ENCODE measurements at regions not wholly inside any gene's neighbourhood (a gene's known extent, or its start where the extent isn't known, plus 50 kb on each side); places are given as distances from the start of the nearest gene placed in this dataset.

DNA sequence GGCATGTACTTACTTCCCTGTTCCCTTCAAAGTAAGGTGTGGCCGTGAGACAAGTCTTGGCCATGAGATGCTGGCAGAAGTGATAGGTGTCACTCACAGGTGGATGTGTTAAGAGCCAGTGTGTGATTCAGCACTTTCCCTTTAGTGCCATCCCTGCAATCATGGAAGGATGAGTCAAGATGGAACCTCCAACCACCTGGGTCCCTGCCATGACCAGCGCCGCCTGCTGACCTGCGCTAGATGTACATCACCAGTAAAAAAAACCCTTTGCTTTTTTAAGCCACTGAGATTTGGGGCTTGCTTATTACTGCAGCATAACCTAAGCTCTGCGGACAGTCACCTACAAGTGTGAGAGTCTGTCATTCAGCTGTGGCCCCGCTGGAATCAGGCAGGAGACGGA lies 71.7 kb downstream of the TOMM20 start:
- H3K4me2 ChIP-seq (replicated peaks; ENCODE audit: low read depth, low read length, poor library complexity, severe bottlenecking) = no peak overlapping the region
- Mint-ChIP-seq H3K4me1 (peaks cover 21% of the 10 kb centered on the region), H3K27ac (no peak overlapping the region), H3K9me3 (ENCODE audit: insufficient read depth) (no peaks in the 10 kb centered on the region), H3K27me3 (no peaks in the 10 kb centered on the region), H3K4me3 (no peak overlapping the region)
- H3K27me3 ChIP-seq (replicated peaks in 1 of 4; ENCODE audit: control extremely low read depth in 1 of 4, control insufficient read depth in 3 of 4, insufficient read depth in 4 of 4, low read length in 3 of 4) = no peaks in the 10 kb centered on the region
- no peaks in the 10 kb centered on the region for H3K79me2 ChIP-seq (ENCODE audit: control insufficient read depth, insufficient read depth, low read length)
- TF ChIP-seq, protein P1, sequence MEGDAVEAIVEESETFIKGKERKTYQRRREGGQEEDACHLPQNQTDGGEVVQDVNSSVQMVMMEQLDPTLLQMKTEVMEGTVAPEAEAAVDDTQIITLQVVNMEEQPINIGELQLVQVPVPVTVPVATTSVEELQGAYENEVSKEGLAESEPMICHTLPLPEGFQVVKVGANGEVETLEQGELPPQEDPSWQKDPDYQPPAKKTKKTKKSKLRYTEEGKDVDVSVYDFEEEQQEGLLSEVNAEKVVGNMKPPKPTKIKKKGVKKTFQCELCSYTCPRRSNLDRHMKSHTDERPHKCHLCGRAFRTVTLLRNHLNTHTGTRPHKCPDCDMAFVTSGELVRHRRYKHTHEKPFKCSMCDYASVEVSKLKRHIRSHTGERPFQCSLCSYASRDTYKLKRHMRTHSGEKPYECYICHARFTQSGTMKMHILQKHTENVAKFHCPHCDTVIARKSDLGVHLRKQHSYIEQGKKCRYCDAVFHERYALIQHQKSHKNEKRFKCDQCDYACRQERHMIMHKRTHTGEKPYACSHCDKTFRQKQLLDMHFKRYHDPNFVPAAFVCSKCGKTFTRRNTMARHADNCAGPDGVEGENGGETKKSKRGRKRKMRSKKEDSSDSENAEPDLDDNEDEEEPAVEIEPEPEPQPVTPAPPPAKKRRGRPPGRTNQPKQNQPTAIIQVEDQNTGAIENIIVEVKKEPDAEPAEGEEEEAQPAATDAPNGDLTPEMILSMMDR (IDR thresholded peaks at IDR 0.05) = no peak
- no peak for TF ChIP-seq EZH2 (IDR thresholded peaks at IDR 0.05; ENCODE audit: borderline replicate concordance, insufficient read depth, low read depth, low read length, poor library complexity, severe bottlenecking)
- no peaks in the 10 kb centered on the region for H4K20me1 ChIP-seq (ENCODE audit: control insufficient read depth, insufficient read depth, low read length, poor library complexity, severe bottlenecking)
- CTCF ChIA-PET = no interaction called here
- no peak overlapping the region for H3K4me3 ChIP-seq (ENCODE audit: control extremely low read depth in 1 of 5, extremely low read depth in 1 of 5, insufficient read depth in 1 of 5, low read depth in 2 of 5, low read length in 4 of 5)
- H3K9ac ChIP-seq (ENCODE audit: low read length) = no peak overlapping the region
- POLR2A ChIA-PET = no interaction called here
- no peak overlapping the region for H3K27ac ChIP-seq (ENCODE audit: low read length in 2 of 2)
- no peaks in the 10 kb centered on the region for H3K9me3 ChIP-seq (ENCODE audit: control extremely low read depth in 1 of 3, control insufficient read depth in 2 of 3, insufficient read depth in 1 of 3, low read length in 2 of 3)
- 97% methylated on average over 7 of the region's 7 CpGs for WGBS (ENCODE audit: insufficient coverage)
- ATAC-seq (ENCODE audit: low read depth) = no peak
- no peaks in the 10 kb centered on the region for H3K36me3 ChIP-seq (replicated peaks in 1 of 2; ENCODE audit: control extremely low read depth in 1 of 2, control insufficient read depth in 1 of 2, extremely low read depth in 1 of 2, insufficient read depth in 2 of 2, low read length in 1 of 2)
- no peak overlapping the region for H2AFZ ChIP-seq (ENCODE audit: insufficient read depth, low read depth, low read length, poor library complexity, severe bottlenecking)
- intact Hi-C loops (cut with micrococcal nuclease) = no loop called here
- no peaks in the 10 kb centered on the region for H3K4me1 ChIP-seq (ENCODE audit: control insufficient read depth in 2 of 2, insufficient read depth in 2 of 2, low read length in 2 of 2)
- DNase-seq = no peak

DNA sequence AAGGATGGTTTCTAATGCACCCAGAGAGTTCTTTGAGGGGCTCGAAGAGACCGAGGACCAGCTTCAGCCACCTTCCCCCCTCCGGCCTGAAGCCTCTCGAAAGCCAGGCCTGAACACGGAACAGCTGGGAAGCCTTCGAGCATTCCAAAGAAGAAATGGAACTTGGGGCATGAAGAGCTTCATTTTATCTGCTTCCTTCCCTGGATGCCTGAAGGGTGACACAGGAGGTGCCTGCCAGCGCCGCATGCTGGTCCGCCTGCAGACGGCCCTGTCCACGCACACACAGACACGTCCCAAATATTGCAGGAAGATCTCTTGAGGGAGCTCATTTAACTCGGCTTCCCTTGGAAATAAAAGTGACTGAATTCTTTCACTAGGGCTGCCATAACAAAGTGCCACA lies 73.7 kb downstream of the TOMM20 start:
- Mint-ChIP-seq H3K27me3 (no peaks in the 10 kb centered on the region), H3K4me1 (peaks cover 17% of the 10 kb centered on the region), H3K9me3 (ENCODE audit: insufficient read depth) (no peaks in the 10 kb centered on the region), H3K27ac (no peak overlapping the region), H3K4me3 (no peak overlapping the region)
- no peak overlapping the region for H3K4me3 ChIP-seq (ENCODE audit: control extremely low read depth in 1 of 5, extremely low read depth in 1 of 5, insufficient read depth in 1 of 5, low read depth in 2 of 5, low read length in 4 of 5)
- H3K9me3 ChIP-seq (ENCODE audit: control extremely low read depth in 1 of 3, control insufficient read depth in 2 of 3, insufficient read depth in 1 of 3, low read length in 2 of 3) = no peaks in the 10 kb centered on the region
- H3K9ac ChIP-seq (ENCODE audit: low read length) = no peak overlapping the region
- no peaks in the 10 kb centered on the region for H3K79me2 ChIP-seq (ENCODE audit: control insufficient read depth, insufficient read depth, low read length)
- H3K36me3 ChIP-seq (replicated peaks in 1 of 2; ENCODE audit: control extremely low read depth in 1 of 2, control insufficient read depth in 1 of 2, extremely low read depth in 1 of 2, insufficient read depth in 2 of 2, low read length in 1 of 2) = no peaks in the 10 kb centered on the region
- no peak for TF ChIP-seq EZH2 (IDR thresholded peaks at IDR 0.05; ENCODE audit: borderline replicate concordance, insufficient read depth, low read depth, low read length, poor library complexity, severe bottlenecking)
- TF ChIP-seq, protein P1 (IDR thresholded peaks at IDR 0.05) = no peak
- ChIA-PET POLR2A (no interaction called here), CTCF (no interaction called here)
- no peak overlapping the region for H2AFZ ChIP-seq (ENCODE audit: insufficient read depth, low read depth, low read length, poor library complexity, severe bottlenecking)
- H3K4me2 ChIP-seq (replicated peaks; ENCODE audit: low read depth, low read length, poor library complexity, severe bottlenecking) = no peak overlapping the region
- H3K4me1 ChIP-seq (ENCODE audit: control insufficient read depth in 2 of 2, insufficient read depth in 2 of 2, low read length in 2 of 2) = peaks cover 0 to 4% of the 10 kb centered on the region in 2 donors
- intact Hi-C loops (cut with micrococcal nuclease) = no loop called here
- no peaks in the 10 kb centered on the region for H3K27me3 ChIP-seq (replicated peaks in 1 of 4; ENCODE audit: control extremely low read depth in 1 of 4, control insufficient read depth in 3 of 4, insufficient read depth in 4 of 4, low read length in 3 of 4)
- no peak overlapping the region for H3K27ac ChIP-seq (ENCODE audit: low read length in 2 of 2)
- WGBS (ENCODE audit: insufficient coverage) = 97% methylated on average over 13 of the region's 13 CpGs
- ATAC-seq (ENCODE audit: low read depth) = no peak
- no peak for DNase-seq
- no peaks in the 10 kb centered on the region for H4K20me1 ChIP-seq (ENCODE audit: control insufficient read depth, insufficient read depth, low read length, poor library complexity, severe bottlenecking)
